Pancreas (tissue), 10 donors: ENCODE measurements at regions not wholly inside any gene's neighbourhood (a gene's known extent, or its start where the extent isn't known, plus 50 kb on each side); places are given as distances from the start of the nearest gene placed in this dataset.

Source experiments
- ATAC-seq, 4 donors: fragments of 200-7000 bp; cut with Tn5 transposase; one replicate each; pipeline versions ENCODE4 v1.8.0 to v1.9.1; 2020; ENCODE audit warnings: mild to moderate bottlenecking in 4 of 4, moderate library complexity in 4 of 4
- DNase-seq, 6 donors: peaks; one replicate each; pipeline ENCODE4 v3.0.0-alpha.2; 2020
- FAIRE-seq: peaks from 2 replicates; lab custom pipeline; 2012; peaks lifted over from hg19 to GRCh38; lab: Jason Lieb, UNC
- H3K27ac ChIP-seq, 4 donors: fragments of 200-600 bp; sonication (generic); 1 replicate in 3 of 4; 2 replicates in 1 of 4; pipeline versions ENCODE4 v1.5.0 to v1.8.0; 2020
- H3K27me3 ChIP-seq, 4 donors: fragments of 200-600 bp; one replicate each; pipeline ENCODE4 v1.8.0; 2021
- H3K36me3 ChIP-seq, 3 donors: fragments of 200-600 bp; sonication (generic) in 1 of 3; one replicate each; pipeline versions ENCODE4 v1.5.0 to v1.8.0; 2020 to 2021
- H3K4me1 ChIP-seq, 3 donors: fragments of 200-600 bp; one replicate each; pipeline ENCODE4 v1.8.0; 2021
- H3K4me3 ChIP-seq, 4 donors: fragments of 200-600 bp; sonication (generic) in 2 of 4; one replicate each; pipeline versions ENCODE4 v1.5.0 to v1.8.0; 2020 to 2021
- H3K9me3 ChIP-seq, 4 donors: fragments of 200-600 bp; one replicate each; pipeline ENCODE4 v1.8.0; 2021
- CTCF ChIP-seq, 4 donors: fragments of 200-600 bp; sonication (generic) in 3 of 4; IDR thresholded peaks; one replicate each; pipeline versions ENCODE4 v1.5.0 to v1.8.0; 2021; ENCODE audit warnings: antibody characterized with exemption in 4 of 4
- WGBS, 2 donors: extraction: QIAGEN DNeasy Blood & Tissue Kit; methylation state at CpG; one replicate each; pipeline ENCODE4 v1.1.7; 2013; 5-methylcytosine and 5-hydroxymethylcytosine counted together
- intact Hi-C, 3 donors: fragments of 100-400 bp; cut with DNase I; formaldehyde crosslinking; loops; one replicate each; pipeline versions ENCODE4 v1.11.1 to v1.14.2; 2022
- donor health status: healthy with polysubstance abuse.
- donor health status: DM: no; HTN: no; CAD: no; lungs with moderate emphysema.
- donor health status: DM: no; HTN: no; CAD: no.
- donor health status: control.
- donor health status: control.
- donor health status: Bipolar disorder and iron deficiency.
- donor health status: DM: yes; HTN: yes; CAD: no.
- donor health status: DM: no; HTN: no; CAD: no.
- donor health status: DM: no; HTN: no; CAD: no.
- donor health status: DM: yes; HTN: yes; CAD: no.

- H3K4me3 ChIP-seq: no peak overlapping the region
- H3K4me1 ChIP-seq: no peaks in the 10 kb centered on the region
- no peak overlapping the region for H3K27ac ChIP-seq
- H3K9me3 ChIP-seq: no peaks in the 10 kb centered on the region
- no peaks in the 10 kb centered on the region for H3K36me3 ChIP-seq
- no peak for TF ChIP-seq CTCF (IDR thresholded peaks at IDR 0.05)
- ATAC-seq: no peak
- no peak for DNase-seq
- intact Hi-C loops: no loop called here
- no peak for FAIRE-seq
- no peaks in the 10 kb centered on the region for H3K27me3 ChIP-seq
These were observed 137.3 kb upstream of the TGFBR2 start for GRCh38 chr3:30469133-30469532.

GRCh38 chr3:30470496-30470895, 135.9 kb upstream of the TGFBR2 start:
- H3K36me3 ChIP-seq: no peaks in the 10 kb centered on the region
- intact Hi-C loops: no loop called here
- no peak for DNase-seq
- FAIRE-seq: no peak
- WGBS, 2 donors: 83 to 89% methylated on average over 2 of the region's 2 CpGs
- no peak overlapping the region for H3K4me3 ChIP-seq
- H3K27ac ChIP-seq: no peak overlapping the region
- TF ChIP-seq CTCF (IDR thresholded peaks at IDR 0.05): no peak
- no peak for ATAC-seq
- no peaks in the 10 kb centered on the region for H3K9me3 ChIP-seq
- no peaks in the 10 kb centered on the region for H3K27me3 ChIP-seq
- no peaks in the 10 kb centered on the region for H3K4me1 ChIP-seq

GRCh38 chr3:30471066-30471465, 135.3 kb upstream of the TGFBR2 start:
- DNase-seq: no peak

GRCh38 chr3:30471796-30472489, 134.5 kb upstream of the TGFBR2 start:
- ATAC-seq: no peak
- no peak for FAIRE-seq
- peaks cover 0 to 3% (median 0%) of the 10 kb centered on the region in 3 donors for H3K4me1 ChIP-seq

More at GRCh38 chr3:30471066-30471465, 135.3 kb upstream of the TGFBR2 start:
- Histone ChIP-seq H3K4me1 (peaks cover 0 to 2% (median 0%) of the 10 kb centered on the region in 3 donors), H3K36me3 (no peaks in the 10 kb centered on the region), H3K9me3 (no peaks in the 10 kb centered on the region), H3K27me3 (no peaks in the 10 kb centered on the region), H3K27ac (no peak overlapping the region), H3K4me3 (no peak overlapping the region)
- whole genome bisulfite sequencing, 2 donors: 35% methylated on average over 2 of the region's 2 CpGs
- intact Hi-C loops: no loop called here
- TF ChIP-seq CTCF (IDR thresholded peaks at IDR 0.05): no peak
- ATAC-seq (no peak), FAIRE-seq (no peak)

More at GRCh38 chr3:30471796-30472489, 134.5 kb upstream of the TGFBR2 start:
- H3K27ac ChIP-seq: no peak overlapping the region
- H3K27me3 ChIP-seq: no peaks in the 10 kb centered on the region
- H3K9me3 ChIP-seq: no peaks in the 10 kb centered on the region
- intact Hi-C loops: no loop called here
- TF ChIP-seq CTCF (IDR thresholded peaks at IDR 0.05): no peak
- DNase-seq: no peak
- H3K36me3 ChIP-seq: no peaks in the 10 kb centered on the region
- no peak overlapping the region for H3K4me3 ChIP-seq
